ENCODE measurements at regions not wholly inside any gene's neighbourhood (a gene's known extent, or its start where the extent isn't known, plus 50 kb on each side); places are given as distances from the start of the nearest gene placed in this dataset.

DNA sequence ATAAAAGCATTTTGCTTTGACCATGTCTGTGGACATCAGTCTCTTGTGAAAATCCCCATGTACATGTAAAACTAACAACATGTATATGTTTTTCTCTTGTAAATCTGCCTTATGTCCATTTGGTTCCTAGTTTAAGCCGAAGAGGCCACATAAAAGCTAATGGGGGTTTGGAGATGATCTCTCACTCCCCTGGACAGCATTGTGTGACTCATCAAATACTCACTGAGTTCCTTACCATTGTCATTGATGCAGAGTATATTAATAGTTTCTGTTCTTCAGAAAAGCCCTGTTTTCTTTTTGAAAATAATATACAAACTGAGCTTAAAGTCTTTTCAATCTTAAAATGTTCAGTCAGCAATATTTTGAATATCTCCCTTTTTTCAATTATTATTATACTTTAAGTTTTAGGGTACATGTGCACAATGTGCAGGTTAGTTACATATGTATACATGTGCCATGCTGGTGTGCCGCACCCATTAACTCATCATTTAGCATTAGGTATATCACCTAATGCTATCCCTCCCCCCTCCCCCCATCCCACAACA is 536.7 kb upstream of the HTR2A start:
- DNase-seq (ENCODE audit: low read depth), result no peak

DNA sequence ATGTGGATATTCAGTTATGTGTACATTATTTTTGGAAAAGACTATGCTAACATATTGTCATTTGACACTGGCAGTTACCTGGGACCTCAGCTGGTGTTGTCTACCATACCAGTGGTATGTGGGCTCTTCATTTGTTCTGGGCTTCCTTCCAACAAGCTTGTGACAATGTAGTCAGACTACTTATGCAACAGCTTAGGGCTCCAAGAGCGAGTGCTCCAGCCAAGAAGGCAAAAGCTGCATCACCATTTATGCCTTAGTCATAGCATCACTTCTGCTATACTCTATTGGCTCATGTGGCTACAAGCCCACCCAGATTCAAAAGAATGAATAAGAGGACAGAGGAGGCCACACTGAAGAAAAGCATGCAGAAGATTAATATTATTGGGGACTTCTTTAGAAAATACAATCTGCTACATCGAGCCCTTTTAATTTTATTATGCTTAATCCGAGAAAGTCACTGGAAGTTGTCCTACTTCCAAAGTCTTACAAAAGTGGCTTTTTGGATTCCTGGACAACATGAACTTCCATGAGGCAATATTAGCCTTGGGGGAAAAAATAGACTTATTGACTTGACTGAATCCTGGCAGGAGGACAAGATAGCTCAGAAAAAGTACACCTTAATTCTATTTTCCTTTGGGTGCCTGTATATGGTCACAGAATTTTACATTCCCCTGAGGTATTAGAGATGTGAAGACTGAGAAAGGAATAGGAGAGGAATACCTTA is 529.4 kb upstream of the HTR2A start:
- DNase-seq (ENCODE audit: low read depth), result peak; percentile 43

DNA sequence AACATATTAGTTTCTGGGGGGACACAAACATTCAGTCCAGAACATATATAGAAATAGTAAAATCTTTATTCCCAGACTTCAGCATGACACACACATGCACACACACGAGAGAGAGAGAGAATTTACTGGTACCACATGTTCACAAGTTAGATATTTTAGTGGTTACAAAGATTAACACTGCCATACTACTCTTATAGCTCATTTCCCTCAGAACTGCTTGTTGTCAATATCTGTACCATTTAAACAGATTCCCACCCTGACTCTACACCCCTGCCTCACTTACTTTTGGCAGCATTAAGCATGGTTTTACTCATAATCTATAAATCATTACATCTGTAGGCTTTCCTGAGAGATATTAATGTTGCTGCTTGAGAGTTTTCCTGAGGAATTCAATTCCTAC is 524.7 kb upstream of the HTR2A start:
- no peak for DNase-seq (ENCODE audit: low read depth)

DNA sequence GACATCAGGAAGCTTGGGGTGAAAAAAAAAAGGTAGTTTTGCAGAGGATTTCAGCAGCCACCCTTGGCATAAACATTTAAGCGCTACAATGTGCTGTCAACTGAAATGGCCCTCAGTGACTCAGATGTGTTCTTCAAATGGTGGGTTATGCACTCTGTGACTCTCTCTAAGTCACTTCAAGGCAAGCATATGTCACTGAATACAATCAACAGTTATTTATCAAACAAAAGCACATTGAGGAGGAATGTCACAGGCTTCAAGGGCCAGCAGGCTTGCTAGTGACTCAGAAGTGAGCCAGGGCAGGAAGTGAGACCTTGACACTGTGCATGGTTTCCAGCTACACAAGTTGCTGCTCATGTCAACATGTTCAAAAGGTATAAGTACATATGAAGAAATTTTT is 523.7 kb upstream of the HTR2A start:
- DNase-seq (ENCODE audit: low read depth), result no peak

DNA sequence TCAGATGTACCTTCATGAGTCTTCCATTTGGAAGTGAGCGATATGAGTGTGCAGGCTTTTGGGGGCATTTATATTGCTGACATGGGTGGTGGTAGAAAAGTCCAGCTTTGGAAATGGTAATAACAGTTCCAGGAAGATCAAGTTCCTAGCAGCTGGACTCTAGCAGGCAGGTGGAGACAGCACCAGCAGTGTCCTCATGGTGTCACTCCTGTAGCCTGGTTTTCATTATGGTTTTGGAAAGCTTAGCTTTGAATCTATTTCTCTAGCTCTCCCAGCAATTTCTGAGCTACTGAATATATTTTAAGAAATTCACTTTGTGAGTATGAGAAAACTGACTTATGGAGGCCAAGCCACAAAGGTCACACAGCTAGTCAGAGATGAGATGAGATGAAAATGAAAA is 523.2 kb upstream of the HTR2A start:
- DNase-seq (ENCODE audit: low read depth), result no peak

DNA sequence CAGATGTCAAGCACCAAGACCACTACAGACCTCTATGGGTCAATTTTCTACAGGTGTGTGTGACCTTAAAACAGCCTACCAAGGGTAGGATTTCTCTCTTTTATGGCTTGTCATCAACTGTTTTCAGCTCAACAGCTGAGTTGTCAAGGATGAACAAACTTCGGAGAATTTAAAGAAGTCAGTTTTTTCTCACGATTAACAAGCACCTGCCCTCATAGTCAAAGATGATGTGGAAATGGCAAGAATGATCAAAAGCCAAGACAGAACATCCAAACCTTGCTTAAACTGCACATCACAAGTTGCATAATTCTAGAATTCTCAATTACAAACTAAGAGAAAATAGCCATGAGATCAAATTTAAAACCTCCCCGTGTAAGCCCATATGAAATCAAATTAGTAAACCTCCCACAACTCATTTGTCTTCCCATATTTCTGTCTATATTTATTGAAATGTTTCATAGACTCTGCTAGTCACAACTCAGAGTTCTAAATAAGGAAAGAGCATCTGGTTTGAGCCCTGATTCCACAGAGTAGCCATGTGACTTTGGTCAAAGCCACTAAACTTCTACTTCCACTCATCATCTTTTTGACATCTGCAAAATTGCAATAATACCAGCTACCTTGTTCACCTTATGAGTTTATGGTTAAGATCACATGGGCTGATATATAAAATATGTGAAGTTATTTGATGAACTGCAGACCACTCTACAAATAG is 521.5 kb upstream of the HTR2A start:
- no peak for DNase-seq (ENCODE audit: low read depth)

DNA sequence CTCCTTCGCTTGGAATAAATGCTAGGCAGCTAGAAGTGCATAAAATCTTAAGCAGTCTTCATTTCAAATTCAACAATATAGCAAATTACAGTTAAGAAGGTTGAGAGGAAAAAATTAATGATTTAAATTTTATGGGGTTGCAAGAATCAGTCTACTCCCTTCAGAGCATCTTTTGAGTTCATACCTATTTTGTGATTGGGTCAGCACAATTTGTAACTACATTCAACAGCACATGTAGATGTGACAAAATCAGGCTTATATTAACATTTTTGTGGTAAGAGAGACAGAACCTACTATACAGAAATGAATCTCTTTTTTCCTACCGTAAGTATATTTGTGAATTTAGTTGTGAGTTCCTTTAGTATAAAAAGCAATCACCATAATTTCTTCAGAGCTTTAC is 520.6 kb upstream of the HTR2A start:
- DNase-seq (ENCODE audit: low read depth), result no peak

DNA sequence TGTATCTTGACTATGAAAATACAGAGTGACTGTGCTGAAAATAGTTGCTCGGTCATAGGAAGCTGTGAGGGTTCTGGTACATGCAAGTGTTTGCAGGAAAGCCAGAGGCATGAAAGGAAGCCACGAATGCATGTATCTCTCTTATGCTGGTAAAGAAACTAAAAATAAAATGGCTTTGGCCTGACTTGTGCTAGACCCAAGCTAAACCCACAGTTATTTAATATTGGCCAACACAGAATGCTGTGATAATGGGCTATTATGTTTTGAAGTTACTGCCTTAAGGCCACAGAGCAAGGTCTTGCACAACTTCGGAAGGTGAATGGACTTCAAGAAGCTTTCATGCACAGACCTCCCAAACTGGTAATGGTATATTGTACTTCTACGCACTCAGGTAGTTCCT is 518.2 kb upstream of the HTR2A start:
- peak; percentile 67 for DNase-seq (ENCODE audit: low read depth)

DNA sequence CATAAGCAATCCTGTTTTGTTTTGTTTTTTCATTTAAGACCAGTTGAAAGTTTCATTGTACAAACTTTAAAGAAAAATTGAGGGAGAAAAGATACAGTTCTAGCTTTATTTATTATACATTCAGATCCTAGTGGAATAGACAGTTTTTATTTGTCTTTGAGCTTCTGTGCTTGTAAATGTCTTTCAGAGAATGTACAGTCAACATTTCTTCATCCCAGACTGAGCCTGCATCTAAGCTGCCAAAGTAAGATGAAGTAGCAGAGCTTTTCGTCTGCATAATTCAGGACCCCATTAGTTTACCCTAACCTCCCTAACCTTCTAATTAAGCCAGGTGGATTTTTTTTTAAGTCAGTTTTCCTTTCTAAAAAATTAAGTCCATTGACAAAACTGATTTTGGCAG is 516.7 kb upstream of the HTR2A start:
- no peak for DNase-seq (ENCODE audit: low read depth)

DNA sequence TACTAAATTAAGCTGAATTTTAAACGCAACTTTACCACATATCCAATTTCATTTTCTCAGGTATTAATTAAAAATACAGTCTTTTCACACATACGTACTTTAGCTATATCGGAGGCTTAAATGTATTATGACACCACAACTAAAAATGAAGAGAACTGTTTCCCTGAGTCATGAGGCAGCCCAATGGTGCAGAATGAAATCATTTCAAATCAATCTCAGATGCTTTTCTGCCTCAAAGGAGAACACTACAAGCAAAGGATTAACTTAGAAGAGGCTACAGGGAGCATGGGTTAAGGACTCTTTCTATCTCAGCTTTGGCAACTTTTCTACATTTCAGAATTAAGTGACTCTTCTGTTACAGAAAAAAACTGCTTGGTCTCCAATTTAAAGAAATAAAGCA is 516.3 kb upstream of the HTR2A start:
- DNase-seq (ENCODE audit: low read depth), result no peak

DNA sequence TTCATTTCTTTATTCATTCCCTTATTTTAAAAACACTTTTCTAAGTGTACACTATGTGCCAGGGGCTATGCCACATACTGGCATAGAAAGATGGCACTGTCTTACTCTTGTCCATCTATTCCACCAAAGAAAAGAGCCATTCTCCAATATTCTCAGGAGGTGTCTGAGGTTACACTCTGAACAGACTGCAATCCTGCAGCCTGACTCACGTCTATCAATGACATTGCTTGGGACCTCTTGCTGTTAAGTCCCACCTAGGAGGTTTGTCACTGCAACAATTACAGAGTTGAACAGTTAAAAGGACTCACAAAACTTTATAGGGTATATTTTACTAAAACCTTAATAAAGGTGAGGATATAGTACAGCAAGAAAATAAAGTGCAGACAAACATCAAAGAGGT is 512.9 kb upstream of the HTR2A start:
- no peak for DNase-seq (ENCODE audit: low read depth)

DNA sequence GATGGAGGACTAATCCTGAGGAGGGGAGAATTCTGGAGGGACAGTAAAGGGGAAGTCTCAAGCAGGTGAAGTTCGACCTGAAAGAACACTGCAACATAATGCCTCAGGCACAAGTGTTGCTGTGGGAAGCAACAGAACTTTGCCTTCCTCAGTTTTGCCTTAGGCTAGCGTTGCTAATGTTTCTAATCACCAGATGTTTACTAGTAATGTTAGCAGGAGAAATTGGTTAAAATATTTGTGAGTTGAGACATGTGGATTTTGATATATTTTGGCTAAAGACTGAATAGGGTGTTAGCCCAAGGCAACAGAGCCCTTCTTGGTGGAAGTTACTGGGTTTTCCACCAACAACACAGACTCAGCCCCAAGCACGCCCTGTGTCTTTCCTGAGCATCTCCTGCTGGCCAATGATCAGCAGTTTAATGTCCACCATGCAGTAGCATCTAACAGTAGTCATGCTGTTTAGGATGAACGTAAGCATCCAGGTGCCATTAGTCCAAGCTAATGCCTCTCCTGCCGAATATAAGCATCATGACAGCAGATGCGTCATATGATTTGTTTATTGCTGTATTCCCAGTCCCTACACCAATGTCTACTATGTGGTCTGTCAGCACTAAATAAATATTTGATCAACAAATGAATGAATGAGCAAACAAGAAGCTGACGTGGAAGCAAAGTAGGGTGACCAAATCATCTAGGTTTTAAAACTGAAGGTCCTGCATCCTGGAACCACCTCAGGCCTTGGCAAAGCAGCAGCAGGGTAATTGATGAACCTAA is 511.9 kb upstream of the HTR2A start:
- DNase-seq (ENCODE audit: low read depth), result no peak

DNA sequence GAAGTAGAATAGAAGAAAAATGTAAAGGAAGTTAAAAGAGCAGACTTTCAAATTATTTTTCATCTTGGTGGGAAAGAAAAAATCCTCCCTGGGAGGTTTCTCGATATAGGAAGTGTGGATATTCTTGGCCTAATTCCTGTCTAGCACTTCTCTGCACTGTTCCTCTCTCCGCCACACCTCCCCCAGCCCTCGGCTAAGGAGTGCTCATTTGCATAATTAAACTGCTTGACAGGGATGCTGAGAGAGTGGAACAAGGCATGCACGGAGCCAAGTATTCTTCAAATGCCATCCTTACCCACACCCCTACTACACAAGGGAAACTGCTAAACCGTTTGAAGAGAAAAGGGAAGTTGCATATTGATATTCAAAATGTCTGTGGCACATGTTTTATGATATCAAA is 511.0 kb upstream of the HTR2A start:
- no peak for DNase-seq (ENCODE audit: low read depth)

DNA sequence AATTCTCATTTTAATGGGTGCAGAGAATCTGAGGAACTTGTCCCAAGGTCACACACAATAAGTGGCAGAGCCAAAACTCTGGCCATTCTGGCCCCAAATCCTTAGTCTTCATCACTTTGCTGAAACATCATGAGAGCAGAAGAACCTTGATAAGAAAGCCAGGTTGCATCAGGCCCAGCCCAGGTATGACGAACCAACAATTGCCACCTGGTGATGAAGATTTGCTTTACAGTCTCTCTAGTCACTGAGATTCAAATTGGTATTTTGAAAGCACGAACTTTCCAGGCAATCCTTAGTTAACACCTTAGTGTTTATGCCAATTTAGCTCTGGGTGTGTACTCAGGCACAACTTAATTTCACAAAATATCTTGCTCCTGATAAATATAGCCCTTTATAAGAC is 502.7 kb upstream of the HTR2A start:
- no peak for DNase-seq (ENCODE audit: low read depth)

DNA sequence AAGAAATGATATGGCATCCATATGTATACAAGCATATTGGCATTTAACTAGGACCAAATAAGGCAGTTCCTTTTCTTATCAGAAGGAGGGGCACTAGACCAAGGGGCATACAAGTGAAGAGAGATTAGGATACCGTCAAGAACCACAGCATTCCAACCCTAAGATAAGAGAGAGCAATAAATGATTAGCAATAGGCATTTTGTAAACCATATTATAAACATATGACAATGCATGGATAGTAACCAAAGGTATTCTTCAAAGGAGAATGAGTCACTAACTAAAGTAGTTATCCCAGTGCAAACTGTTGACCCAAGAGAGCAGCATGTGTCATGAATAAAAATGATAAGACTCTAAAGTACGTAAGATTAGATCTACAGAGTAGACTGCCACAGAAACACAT is 500.9 kb upstream of the HTR2A start:
- DNase-seq (ENCODE audit: low read depth), result peak; percentile 86

DNA sequence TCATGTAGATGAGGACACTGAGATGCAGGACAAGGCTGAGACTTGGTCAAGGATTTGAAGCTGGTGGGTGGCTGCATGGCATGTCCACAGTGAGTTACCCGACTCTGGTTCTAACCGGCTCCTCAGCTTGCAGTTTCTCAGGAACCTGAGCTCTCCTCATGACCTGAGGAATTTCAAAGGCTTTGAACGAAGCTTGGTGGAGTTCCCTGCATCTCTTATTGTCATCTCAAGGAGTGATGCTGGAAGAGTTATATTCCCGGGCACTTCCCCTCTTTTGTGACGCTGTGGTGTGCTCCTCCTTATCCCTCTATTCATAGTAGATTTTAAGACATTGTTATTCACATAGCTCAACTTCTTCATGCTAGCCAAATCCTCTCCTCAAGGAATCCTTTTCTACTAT is 500.1 kb upstream of the HTR2A start:
- DNase-seq (ENCODE audit: low read depth), result no peak

DNA sequence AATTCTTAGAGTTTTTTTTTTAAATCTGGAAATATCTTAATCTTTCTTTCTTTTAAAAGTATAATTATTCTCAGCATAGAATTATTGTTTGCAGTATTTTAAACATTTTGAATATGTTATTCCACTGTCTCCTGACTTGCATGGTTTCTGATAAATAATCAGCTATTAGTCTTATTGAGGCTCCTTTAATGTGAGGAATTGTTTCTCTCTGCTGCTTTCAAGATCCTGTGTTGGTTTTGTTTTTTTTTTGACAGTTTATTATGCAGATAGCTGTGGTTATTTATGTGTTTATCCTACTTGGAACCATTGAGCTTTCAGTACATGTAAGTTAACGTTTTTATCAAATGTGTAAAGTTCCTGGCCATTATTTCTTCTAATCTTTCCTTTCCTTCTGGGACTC is 477.9 kb upstream of the HTR2A start:
- no peak for DNase-seq (ENCODE audit: low read depth)

DNA sequence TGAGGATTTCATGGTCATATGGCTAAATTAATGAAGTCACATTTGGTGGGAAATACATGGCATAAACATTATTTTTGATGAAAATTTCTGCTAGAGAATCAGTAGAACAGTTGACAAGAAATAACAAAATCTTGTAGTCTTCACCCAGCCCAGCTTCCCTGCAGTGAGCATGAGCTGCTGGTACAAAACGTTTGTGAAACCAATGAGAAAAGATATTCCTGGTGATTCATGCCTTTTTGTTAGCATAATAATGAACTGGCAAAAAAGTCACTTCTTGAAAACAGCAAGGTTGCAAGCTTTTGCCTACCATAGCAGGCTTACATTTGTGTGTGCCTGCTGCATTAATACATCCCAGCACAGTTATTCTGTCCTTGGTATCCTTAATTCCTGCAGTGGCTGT is 475.9 kb upstream of the HTR2A start:
- DNase-seq (ENCODE audit: low read depth), result no peak

DNA sequence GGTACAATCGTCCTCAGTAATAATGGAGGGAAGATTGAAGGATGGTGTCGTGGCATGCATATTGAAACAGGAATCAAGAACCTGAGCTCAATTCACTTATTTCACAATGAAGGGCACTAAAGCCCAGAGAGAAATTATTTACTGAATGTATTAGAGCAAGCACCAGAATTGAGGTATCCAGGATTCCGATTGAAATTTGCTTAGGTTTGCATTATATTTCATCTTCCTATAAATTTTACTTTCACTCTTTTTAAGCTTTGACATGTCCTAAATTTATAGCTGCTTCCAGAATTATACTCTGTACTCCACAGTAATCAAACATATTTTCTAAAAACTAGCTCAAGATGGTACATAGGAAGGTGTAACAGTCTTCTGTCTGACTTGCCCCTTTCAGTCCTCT is 454.9 kb upstream of the HTR2A start:
- DNase-seq (ENCODE audit: low read depth), result no peak

DNA sequence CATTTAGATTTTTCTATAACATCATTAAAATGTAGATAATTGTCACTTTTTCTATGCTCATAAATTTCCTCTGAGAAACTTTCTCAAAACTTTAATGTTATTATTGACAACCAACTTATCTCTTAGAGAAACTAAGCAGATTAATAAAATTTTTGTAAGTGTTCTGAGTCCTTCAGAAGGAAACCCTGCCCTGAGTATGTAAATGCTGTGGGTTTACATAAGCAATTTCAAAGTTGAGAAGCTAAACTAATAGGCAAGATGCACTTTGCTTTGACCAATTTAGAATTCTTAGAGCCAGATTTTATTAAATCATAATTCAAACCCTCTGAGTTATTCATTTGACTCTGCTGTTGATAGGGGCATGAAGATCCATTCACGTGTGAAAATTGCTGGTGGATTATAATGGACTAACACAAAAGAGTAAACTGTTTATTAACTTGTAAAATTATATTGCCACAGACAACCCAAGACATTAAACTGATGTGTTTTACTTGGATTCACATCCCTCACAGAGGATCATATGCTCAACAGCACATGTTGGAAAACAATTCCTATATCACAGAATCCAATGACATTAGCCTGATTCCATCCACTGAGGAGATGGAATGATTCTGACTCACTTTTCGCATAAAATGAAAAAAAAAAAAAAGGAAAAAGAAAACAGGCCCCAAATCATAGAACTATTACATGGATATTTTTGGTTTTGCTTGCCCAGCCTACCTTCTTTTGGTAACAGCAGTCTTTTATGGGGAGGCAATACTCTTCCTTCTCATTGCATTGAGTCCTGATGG is 453.7 kb upstream of the HTR2A start:
- no peak for DNase-seq (ENCODE audit: low read depth)

DNA sequence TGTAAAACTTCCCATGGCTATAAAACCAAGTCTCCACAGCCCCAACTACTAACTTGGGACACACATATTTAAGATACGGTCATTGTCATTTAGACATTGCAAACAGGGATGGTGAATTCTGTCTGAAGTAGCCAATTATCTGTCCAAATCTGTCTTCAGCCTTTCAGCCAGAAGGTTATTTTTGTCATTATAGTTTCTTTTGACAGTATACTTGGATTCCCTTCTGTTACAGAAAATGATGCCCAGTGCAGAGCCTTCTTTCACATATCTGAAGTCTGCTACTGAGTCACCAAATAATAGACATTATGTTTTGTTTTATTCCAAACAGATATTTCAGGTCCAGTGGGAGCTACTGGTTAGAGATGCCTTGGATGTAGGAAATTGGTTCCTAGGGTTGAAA is 452.4 kb upstream of the HTR2A start:
- DNase-seq (ENCODE audit: low read depth), result no peak

Measured in amniotic epithelial cell (primary cell).